ENCODE measurements at regions not wholly inside any gene's neighbourhood (a gene's known extent, or its start where the extent isn't known, plus 50 kb on each side); places are given as distances from the start of the nearest gene placed in this dataset.
A peak's percentile ranks its signal among the peaks of the same experiment; 100 is the strongest.
"Not testable (repeated sequence)": the region's sequence is repeated elsewhere in the genome, so short reads cannot be mapped to it uniquely, and the experiment has no call there.

- DNase-seq, result no peak
These were observed 213.9 kb upstream of the FIGN start for GRCh38 chr2:163949693-163950092.

DNA sequence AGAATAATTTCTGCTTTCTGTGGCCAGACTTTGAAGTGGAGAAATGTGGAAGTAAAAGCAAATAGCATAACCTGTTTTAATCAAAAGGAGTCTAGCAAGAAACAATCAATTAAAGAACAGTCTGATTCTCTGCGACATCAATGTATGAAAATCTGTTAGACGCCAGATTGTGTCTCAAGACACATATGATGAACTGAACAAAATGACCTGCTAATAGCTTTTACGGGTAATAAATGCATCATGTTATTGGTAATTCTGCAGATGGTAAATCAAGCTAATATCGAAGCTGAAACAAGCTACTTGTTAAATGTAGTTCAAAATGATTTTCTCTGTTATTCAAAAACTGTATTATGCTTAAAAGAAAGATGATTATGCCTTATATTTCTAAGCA lies 208.5 kb upstream of the FIGN start:
- no peak for DNase-seq

DNA sequence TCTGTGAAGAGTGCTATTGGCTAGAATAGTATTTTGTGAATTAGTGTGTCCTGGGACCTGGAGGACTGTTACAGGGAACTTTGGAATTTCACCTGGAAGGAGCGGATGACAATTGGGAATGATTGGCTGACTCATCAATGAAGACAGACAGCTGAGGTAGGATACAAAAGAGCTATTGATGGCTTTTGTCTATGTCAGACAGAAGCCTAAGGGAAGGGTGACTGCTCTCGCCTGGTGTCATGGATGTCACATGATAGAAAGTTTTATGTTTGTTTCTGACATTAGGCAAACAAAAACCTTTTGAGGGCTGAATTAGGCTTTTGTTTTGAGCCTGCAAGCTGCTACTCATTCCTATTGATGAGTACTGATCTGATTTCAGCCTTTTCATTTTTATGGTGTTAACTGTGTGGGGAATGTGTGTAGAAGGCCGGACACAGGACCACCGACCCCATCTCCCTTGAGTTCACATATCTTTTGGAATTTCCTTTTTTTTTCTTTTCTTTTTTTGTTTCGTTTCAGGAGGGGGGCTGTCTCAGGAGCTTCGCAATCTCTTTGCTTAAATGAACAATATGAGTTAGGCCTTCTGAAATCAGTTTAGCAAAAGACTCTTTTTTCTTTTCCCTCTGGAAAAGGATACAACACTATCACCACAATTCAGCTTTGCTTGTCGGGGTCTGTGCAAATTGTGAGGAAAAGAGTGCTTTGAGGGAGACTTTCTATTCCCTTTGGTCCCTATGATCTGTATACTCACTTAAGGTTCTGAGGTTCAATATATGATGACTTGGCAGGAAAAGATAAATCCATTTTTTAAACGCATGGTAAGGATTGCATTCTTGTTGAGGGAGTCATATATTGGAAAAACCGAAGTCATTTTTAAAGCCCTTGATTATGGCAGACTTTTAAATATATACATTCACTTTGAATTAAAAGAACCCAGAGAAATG lies 207.9 kb upstream of the FIGN start:
- DNase-seq, result no peak

DNA sequence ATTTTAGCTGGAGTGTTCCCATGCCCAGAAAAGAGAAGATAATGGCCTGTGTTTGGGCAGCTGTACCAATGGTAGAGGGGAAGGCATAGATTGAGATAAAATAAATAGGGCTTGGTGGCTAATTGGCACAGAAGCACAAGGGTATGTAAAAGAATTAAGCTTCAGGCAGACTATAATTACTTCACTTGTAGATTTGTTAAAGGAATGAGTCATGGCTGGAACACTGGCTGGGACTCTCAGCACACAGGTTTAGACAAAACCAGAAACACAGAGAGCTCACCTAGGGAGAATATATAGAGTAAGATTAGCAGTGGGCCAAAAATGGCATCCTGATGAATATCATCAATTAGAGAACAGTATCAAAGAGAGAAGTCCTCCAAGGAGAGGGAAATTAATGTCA lies 198.3 kb upstream of the FIGN start:
- no peak for DNase-seq

DNA sequence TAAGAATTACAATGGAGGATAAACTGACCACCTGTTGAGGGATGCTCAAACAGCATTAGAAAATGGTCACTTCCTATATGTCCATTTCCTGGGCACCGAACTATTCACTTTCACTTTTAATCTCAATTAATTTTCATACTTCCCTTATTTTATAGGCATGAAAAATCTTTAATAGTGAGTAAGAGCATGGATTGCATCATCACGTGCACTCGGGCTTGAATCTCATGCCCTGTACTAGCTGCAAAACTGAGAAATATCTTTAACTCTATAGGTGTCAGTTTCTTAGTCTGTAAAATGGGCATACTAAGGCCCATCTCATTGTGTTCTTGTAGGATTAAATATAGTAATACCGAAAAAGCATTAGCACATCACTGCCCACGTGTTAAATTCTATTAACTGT lies 183.9 kb upstream of the FIGN start:
- no peak for DNase-seq

- not testable (repeated sequence) for DNase-seq
These were observed 178.7 kb upstream of the FIGN start for GRCh38 chr2:163914486-163914885.

GRCh38 chr2:163913532-163913944 lies 177.7 kb upstream of the FIGN start:
- DNase-seq, result not testable (repeated sequence)

GRCh38 chr2:163909411-163910080 lies 173.7 kb upstream of the FIGN start:
- no peak for DNase-seq

GRCh38 chr2:163906410-163906809 lies 170.6 kb upstream of the FIGN start:
- DNase-seq, result no peak

GRCh38 chr2:163897799-163898198 lies 162.0 kb upstream of the FIGN start:
- no peak for DNase-seq

DNA sequence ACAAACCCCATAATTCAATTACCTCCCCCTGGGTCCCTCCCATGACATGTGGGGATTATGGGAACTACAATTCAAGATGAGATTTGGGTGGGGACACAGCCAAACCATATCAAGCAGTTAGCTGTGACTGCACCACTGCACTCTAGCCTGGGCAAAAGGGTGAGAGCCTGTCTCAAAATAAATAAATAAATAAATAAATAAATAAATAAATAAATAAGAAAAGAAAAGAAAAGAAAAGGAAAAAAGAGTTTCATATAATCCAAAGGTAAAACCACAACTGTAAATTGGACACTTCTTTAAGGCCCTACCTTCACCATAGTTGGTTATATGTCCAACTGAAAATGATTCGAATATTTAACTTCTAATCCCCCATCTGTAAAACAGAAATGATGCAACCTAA lies 157.6 kb upstream of the FIGN start:
- not testable (repeated sequence) for DNase-seq

- no peak for DNase-seq
These were observed 152.8 kb upstream of the FIGN start for GRCh38 chr2:163888591-163888990.

DNA sequence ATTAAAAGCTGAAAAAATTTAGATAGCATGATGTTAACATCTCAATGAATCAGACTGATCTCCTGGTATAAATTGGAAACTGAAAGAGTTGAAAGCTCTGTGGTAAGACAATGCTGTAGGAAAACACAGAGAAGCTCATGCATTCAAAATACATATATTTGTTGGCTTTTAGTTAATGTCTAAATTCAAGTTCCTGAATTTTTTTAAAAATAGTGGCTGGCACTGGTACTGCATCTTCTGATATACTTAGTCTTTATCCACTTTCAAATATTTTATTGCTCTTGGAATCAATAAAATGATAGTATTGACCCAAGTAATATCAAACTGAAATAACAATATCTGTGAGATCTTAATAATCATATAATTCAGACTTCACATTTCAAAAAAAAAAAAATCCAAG lies 151.4 kb upstream of the FIGN start:
- no peak for DNase-seq

GRCh38 chr2:163884416-163884815 lies 148.6 kb upstream of the FIGN start:
- no peak for DNase-seq

DNA sequence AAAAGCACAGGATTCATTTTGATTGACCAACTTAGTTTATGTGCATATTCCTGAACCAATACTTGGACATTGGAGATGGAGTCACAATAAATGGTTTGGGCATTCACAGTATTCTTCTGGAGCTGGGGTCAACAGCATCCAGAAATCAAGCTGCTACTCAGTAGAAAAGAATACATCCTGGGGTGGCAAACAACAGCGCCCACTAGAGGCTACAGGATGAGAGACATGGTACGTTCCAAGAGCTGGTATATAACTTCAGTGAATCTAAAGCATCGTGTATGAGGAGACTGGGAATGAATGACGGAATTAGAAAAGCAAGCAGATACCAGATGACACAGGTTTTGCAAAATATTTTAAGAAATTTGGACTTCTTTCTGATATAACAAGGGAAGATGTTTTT lies 142.9 kb upstream of the FIGN start:
- DNase-seq, result no peak

DNA sequence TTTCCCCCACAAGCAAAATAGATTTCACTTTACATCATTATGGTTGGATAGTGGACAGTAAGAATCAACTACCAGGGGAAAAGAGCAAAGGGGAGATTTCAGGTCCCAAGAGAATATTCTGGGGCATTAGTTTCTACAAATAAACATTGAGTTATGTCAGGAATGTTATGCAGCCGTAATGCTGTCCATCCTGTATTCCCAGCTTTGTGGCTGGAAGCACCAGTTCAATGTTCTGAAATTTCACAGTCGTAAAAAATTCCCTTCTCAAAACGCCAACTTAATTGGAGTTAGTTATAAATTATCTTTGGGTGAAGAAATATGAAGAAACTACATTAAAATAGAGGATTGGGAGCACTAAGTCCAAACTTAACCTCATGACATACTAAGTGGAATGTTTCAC lies 141.5 kb upstream of the FIGN start:
- peak; percentile 72 for DNase-seq

- no peak for DNase-seq
These were observed 127.3 kb upstream of the FIGN start for GRCh38 chr2:163863073-163863472.

DNA sequence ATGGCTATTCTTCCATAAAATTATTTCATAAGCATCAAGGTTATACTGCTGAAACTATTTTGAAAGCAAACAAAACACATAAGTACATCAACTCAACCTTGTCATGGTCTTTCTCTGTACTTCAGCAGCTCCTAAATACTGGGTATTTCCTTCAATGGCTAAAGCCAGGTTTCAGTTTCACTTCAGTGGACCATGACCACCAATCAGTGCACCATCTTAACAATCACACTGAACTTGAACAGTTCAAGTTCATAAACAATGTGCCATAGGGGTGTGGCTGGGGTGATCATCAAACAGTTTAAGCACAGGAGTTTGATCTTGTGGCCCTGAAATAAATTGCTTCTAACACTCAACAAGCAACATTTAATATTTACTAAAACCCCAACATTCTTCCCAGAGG lies 124.1 kb upstream of the FIGN start:
- no peak for DNase-seq

GRCh38 chr2:163856941-163857340 lies 121.1 kb upstream of the FIGN start:
- no peak for DNase-seq

DNA sequence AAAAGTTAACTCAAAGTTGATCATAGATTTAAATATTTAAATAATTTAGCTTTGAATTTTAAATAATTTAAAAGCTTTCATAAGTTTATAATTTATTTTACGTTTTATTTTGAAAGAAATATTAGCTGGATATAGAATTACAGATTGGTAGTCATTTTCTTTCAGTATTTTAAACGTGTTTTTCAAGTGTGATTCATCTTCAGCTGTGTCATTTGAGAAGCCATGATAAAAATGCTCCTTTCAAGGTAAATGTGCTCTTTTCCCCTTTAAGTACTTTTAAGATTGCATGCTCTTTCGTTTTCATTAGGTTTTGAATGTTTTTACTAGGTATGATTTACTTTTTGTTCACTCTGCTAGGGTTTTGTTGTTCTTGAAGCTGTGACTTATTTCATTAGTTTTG lies 116.8 kb upstream of the FIGN start:
- DNase-seq, result no peak

DNA sequence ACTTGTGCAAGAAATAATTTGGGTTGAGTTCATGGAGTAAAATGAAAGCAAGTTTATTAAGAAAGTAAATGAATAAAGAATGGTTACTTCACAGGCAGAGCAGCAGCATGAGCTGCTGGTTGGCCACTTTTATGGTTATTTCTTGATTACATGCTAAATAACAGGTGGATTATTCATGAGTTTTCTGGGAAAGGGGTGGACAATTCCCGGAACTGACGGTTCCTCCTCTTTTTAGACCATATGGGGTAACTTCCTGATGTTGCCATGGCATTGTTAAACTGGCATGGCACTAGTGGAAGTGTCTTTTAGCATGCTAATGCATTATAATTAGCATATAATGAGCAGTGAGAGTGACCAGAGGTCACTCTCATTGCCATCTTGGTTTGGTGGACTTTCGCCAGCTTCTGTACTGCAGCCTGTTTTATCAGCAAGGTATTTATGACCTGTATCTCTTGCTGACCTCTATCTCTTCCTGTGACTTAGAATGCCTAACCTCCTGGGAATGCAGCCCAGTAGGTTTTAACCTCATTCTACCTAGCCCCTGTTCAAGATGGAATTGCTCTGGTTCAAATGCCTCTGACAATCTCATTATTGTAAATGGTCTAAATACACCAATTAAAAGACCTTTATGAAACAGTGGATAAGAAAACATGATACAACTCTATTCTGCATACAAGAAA lies 114.1 kb upstream of the FIGN start:
- no peak for DNase-seq

- DNase-seq, result no peak
These were observed 103.1 kb upstream of the FIGN start for GRCh38 chr2:163838890-163839289.

DNA sequence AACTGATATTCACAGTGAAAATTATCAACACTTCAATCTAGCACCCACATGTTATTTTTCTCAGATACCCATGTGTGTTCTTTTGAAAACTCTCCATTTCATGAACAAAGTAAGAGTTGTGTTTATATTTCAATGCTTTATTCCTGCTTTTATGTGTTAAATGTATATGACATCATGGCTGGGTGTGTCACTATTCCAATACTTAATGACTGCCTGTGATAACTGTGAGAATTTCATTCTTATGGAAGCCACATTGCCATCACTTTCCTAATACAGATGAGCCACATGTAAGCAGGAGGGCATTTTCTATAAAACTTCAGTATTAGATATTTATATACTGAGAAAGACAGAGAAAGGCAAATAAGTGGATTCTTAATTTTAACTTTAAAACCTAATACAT lies 100.4 kb upstream of the FIGN start:
- no peak for DNase-seq

Data from renal pelvis (tissue), 1 donor.